Endodermal cell (in vitro differentiated cells): ENCODE measurements at regions not wholly inside any gene's neighbourhood (a gene's known extent, or its start where the extent isn't known, plus 50 kb on each side); places are given as distances from the start of the nearest gene placed in this dataset.

ENCODE experiments used
- DNase-seq: peaks from one replicate; pipeline ENCODE4 v3.0.0-alpha.2; 2017
- H3K27ac ChIP-seq: 2 replicates; pipeline ENCODE4 v1.5.1; 2013; ENCODE audit warnings: mild to moderate bottlenecking, low read depth, low read length, moderate library complexity
- H3K27me3 ChIP-seq: 2 replicates; pipeline ENCODE4 v1.6.1; 2013; ENCODE audit warnings: mild to moderate bottlenecking, low read length, moderate library complexity; ENCODE audit not compliant: insufficient read depth, control insufficient read depth, poor library complexity, severe bottlenecking
- H3K36me3 ChIP-seq: 2 replicates; pipeline ENCODE4 v1.7.0; 2013; ENCODE audit warnings: mild to moderate bottlenecking, low read length, moderate library complexity; ENCODE audit not compliant: control insufficient read depth, insufficient read depth
- H3K4me1 ChIP-seq: one replicate; pipeline ENCODE4 v1.7.0; 2013; ENCODE audit warnings: low read length; ENCODE audit not compliant: control insufficient read depth, insufficient read depth
- H3K4me3 ChIP-seq: 2 replicates; pipeline ENCODE4 v1.5.1; 2013; ENCODE audit warnings: mild to moderate bottlenecking, low read length, moderate library complexity
- H3K9ac ChIP-seq: 2 replicates; pipeline ENCODE4 v1.6.1; 2013; ENCODE audit warnings: mild to moderate bottlenecking, low read length, moderate library complexity; ENCODE audit not compliant: poor library complexity, severe bottlenecking; ENCODE audit errors: extremely low read depth
- H3K9me3 ChIP-seq: 2 replicates; pipeline ENCODE4 v1.6.1; 2013; ENCODE audit warnings: mild to moderate bottlenecking, low read length, moderate library complexity; ENCODE audit not compliant: control insufficient read depth
- H3K27ac Mint-ChIP-seq: 2 replicates; pipeline ENCODE4 v1.8.0; 2020; ENCODE audit warnings: mixed read lengths
- H3K27me3 Mint-ChIP-seq: 2 replicates; pipeline ENCODE4 v1.8.0; 2021; ENCODE audit warnings: mild to moderate bottlenecking, mixed read lengths; ENCODE audit not compliant: insufficient read depth
- H3K36me3 Mint-ChIP-seq: 2 replicates; pipeline ENCODE4 v1.8.0; 2020; ENCODE audit warnings: low read depth, mixed read lengths
- H3K4me1 Mint-ChIP-seq: 2 replicates; pipeline ENCODE4 v1.8.0; 2020; ENCODE audit warnings: mixed read lengths
- H3K4me3 Mint-ChIP-seq: 2 replicates; pipeline ENCODE4 v1.8.0; 2020; ENCODE audit warnings: mild to moderate bottlenecking, moderate library complexity, mixed read lengths
- H3K9me3 Mint-ChIP-seq: 2 replicates; pipeline ENCODE4 v1.8.0; 2020; ENCODE audit warnings: mild to moderate bottlenecking, mixed read lengths
- WGBS, 2 experiments: methylation state at CpG; one replicate each; pipeline versions ENCODE4 v1.1.5 to v1.1.7; 2013; ENCODE audit warnings: missing lambda C conversion rate in 2 of 2, mixed read lengths in 1 of 2; ENCODE audit not compliant: insufficient coverage in 1 of 2, insufficient read length in 1 of 2; 5-methylcytosine and 5-hydroxymethylcytosine counted together
- TF ChIP-seq, protein P1 (sequence below): fragments of 200-600 bp; sonication (generic); conservative IDR thresholded peaks from 2 replicates; pipeline ENCODE4 v1.5.0; 2021; ENCODE audit warnings: antibody characterized with exemption, mild to moderate bottlenecking

DNA sequence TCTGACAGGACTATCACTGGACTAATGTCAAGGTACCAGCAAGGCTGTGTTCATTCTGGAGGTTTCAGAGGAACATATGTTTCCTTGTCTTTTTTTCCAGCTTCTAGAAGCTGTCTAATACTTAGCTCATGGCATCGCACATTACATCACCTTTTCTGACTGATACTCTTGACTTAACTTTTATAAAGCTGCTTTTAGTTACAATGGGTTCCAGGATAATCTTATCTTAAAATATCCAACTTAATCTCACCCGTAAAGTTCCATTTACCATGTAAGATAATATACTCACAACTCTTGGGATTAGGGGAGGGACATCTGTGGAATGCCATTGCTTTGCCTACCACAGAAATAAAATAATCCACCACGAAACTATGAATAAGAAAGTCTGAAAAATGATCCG is 394.2 kb downstream of the CDH19 start:
- peaks cover 16% of the 10 kb centered on the region for H3K9me3 ChIP-seq
- H3K4me1 Mint-ChIP-seq, result peaks cover 15% of the 10 kb centered on the region
- H3K4me3 ChIP-seq, result no peak overlapping the region
- no peaks in the 10 kb centered on the region for H3K27me3 Mint-ChIP-seq
- no peak overlapping the region for H3K27ac ChIP-seq
- no peaks in the 10 kb centered on the region for H3K9me3 Mint-ChIP-seq
- no peaks in the 10 kb centered on the region for H3K36me3 ChIP-seq
- no peak overlapping the region for H3K4me3 Mint-ChIP-seq
- no peak overlapping the region for H3K9ac ChIP-seq
- WGBS, 2 experiments, result 78 to 96% methylated on average over 3 to 4 of the region's 4 CpGs
- H3K36me3 Mint-ChIP-seq, result no peaks in the 10 kb centered on the region
- TF ChIP-seq, protein P1, sequence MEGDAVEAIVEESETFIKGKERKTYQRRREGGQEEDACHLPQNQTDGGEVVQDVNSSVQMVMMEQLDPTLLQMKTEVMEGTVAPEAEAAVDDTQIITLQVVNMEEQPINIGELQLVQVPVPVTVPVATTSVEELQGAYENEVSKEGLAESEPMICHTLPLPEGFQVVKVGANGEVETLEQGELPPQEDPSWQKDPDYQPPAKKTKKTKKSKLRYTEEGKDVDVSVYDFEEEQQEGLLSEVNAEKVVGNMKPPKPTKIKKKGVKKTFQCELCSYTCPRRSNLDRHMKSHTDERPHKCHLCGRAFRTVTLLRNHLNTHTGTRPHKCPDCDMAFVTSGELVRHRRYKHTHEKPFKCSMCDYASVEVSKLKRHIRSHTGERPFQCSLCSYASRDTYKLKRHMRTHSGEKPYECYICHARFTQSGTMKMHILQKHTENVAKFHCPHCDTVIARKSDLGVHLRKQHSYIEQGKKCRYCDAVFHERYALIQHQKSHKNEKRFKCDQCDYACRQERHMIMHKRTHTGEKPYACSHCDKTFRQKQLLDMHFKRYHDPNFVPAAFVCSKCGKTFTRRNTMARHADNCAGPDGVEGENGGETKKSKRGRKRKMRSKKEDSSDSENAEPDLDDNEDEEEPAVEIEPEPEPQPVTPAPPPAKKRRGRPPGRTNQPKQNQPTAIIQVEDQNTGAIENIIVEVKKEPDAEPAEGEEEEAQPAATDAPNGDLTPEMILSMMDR, result no peak
- H3K27ac Mint-ChIP-seq, result no peak overlapping the region
- no peaks in the 10 kb centered on the region for H3K27me3 ChIP-seq
- peaks cover 7% of the 10 kb centered on the region for H3K4me1 ChIP-seq
- no peak for DNase-seq

- no peaks in the 10 kb centered on the region for H3K9me3 Mint-ChIP-seq
- no peaks in the 10 kb centered on the region for H3K36me3 Mint-ChIP-seq
- no peak overlapping the region for H3K9ac ChIP-seq
- no peaks in the 10 kb centered on the region for H3K4me1 ChIP-seq
- no peaks in the 10 kb centered on the region for H3K27me3 ChIP-seq
- H3K27ac ChIP-seq, result no peak overlapping the region
- H3K27ac Mint-ChIP-seq, result no peak overlapping the region
- no peaks in the 10 kb centered on the region for H3K4me1 Mint-ChIP-seq
- H3K9me3 ChIP-seq, result no peaks in the 10 kb centered on the region
- H3K4me3 ChIP-seq, result no peak overlapping the region
- no peaks in the 10 kb centered on the region for H3K36me3 ChIP-seq
- no peak overlapping the region for H3K4me3 Mint-ChIP-seq
- no peak for DNase-seq
- no CpG with 5 or more reads among the region's 1 CpG for WGBS, 2 experiments
- no peaks in the 10 kb centered on the region for H3K27me3 Mint-ChIP-seq
- TF ChIP-seq, protein P1, result no peak
Observed at GRCh38 chr18:66196805-66197204, 407.1 kb downstream of the CDH19 start.

DNA sequence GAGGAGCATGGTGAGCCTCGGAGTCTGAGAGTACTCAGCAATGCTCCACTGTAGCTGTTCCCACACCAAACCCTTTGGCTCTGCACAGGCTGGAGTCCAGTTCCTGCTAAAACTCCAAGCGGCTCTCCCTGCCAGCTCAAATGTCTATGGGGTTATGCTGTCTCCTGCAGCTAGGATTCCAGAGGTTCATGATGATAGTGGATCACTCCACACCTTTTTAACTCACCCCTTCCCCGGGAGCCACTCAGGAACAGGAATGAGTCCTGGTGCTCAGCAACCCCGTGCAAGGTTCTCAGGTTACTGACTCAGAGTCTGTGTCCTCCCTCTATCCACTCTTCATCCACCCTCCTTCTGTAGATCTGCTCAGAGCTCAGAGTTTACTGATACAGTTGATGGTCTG is 410.0 kb downstream of the CDH19 start:
- H3K4me1 Mint-ChIP-seq, result no peaks in the 10 kb centered on the region
- no peak overlapping the region for H3K9ac ChIP-seq
- no peaks in the 10 kb centered on the region for H3K9me3 ChIP-seq
- 94 to 100% methylated on average over 1 to 4 of the region's 4 CpGs for WGBS, 2 experiments
- H3K27ac Mint-ChIP-seq, result no peak overlapping the region
- H3K4me3 Mint-ChIP-seq, result no peak overlapping the region
- H3K9me3 Mint-ChIP-seq, result no peaks in the 10 kb centered on the region
- H3K36me3 ChIP-seq, result no peaks in the 10 kb centered on the region
- no peaks in the 10 kb centered on the region for H3K4me1 ChIP-seq
- H3K27me3 ChIP-seq, result no peaks in the 10 kb centered on the region
- H3K27ac ChIP-seq, result no peak overlapping the region
- H3K36me3 Mint-ChIP-seq, result no peaks in the 10 kb centered on the region
- no peak overlapping the region for H3K4me3 ChIP-seq
- no peak for DNase-seq
- no peaks in the 10 kb centered on the region for H3K27me3 Mint-ChIP-seq
- TF ChIP-seq, protein P1, result no peak
